ENCODE measurements at regions not wholly inside any gene's neighbourhood (a gene's known extent, or its start where the extent isn't known, plus 50 kb on each side); places are given as distances from the start of the nearest gene placed in this dataset.

DNA sequence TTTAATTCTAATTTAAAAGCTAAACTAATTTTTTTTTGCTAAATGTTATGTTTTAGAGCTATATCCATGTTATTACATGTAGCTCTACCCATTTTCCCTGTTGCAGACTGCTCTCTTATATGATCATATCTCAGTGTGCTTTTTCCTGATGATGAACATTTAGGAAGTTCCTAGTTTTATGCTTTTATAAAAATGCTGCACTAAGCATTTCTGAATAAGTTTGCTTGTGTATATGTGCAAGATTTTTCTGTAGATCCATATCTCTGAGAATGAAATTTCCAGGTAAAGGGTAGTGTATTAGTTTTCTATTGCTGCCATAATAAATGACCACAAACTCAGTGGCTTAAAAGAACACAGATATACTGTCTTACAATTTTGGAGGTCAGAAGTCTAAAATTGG, 374.4 kb upstream of the E2F7 start:
- TF ChIP-seq CTCF (IDR thresholded peaks at IDR 0.05; ENCODE audit: borderline replicate concordance, extremely low read depth, low read length, poor library complexity, severe bottlenecking) = no peak
- no peak for TF ChIP-seq EZH2 (IDR thresholded peaks at IDR 0.05; ENCODE audit: borderline replicate concordance, low read depth, low read length, severe bottlenecking)
